ENCODE measurements at regions not wholly inside any gene's neighbourhood (a gene's known extent, or its start where the extent isn't known, plus 50 kb on each side); places are given as distances from the start of the nearest gene placed in this dataset.

GRCh38 chr18:53752781-53753367 lies 471.6 kb downstream of the MBD2 start:
- no peaks in the 10 kb centered on the region for H3K27me3 ChIP-seq (ENCODE audit: control insufficient read depth in 1 of 2, insufficient read depth in 2 of 2, low read length in 1 of 2)
- H3K27ac ChIP-seq (ENCODE audit: low read depth in 1 of 2, low read length in 2 of 2), result no peak overlapping the region
- WGBS, 2 donors, result 23 to 38% methylated on average over 5 of the region's 5 CpGs
- H3K4me3 ChIP-seq (ENCODE audit: low read length in 2 of 2), result no peak overlapping the region
- H3K36me3 ChIP-seq (ENCODE audit: control insufficient read depth in 1 of 2, insufficient read depth in 2 of 2, low read length in 1 of 2), result no peaks in the 10 kb centered on the region
- no peak for DNase-seq
- intact Hi-C loops (cut with DNase I), result no loop called here
- H3K4me1 ChIP-seq (ENCODE audit: control insufficient read depth in 1 of 2, insufficient read depth in 2 of 2, low read length in 2 of 2), result no peaks in the 10 kb centered on the region
- peaks cover 2% of the 10 kb centered on the region for H3K9me3 ChIP-seq (ENCODE audit: control insufficient read depth, low read length)
- no peak for ATAC-seq (ENCODE audit: low FRiP score)

- no peaks in the 10 kb centered on the region for H3K9me3 ChIP-seq (ENCODE audit: control insufficient read depth, low read length)
- ATAC-seq (ENCODE audit: low FRiP score), result no peak
- no peaks in the 10 kb centered on the region for H3K27me3 ChIP-seq (ENCODE audit: control insufficient read depth in 1 of 2, insufficient read depth in 2 of 2, low read length in 1 of 2)
- intact Hi-C loops (cut with DNase I), result no loop called here
- H3K4me3 ChIP-seq (ENCODE audit: low read length in 2 of 2), result no peak overlapping the region
- no peak overlapping the region for H3K27ac ChIP-seq (ENCODE audit: low read depth in 1 of 2, low read length in 2 of 2)
- DNase-seq, result no peak
- 76 to 91% methylated on average over 5 of the region's 5 CpGs for WGBS, 2 donors
- H3K4me1 ChIP-seq (ENCODE audit: control insufficient read depth in 1 of 2, insufficient read depth in 2 of 2, low read length in 2 of 2), result no peaks in the 10 kb centered on the region
- H3K36me3 ChIP-seq (ENCODE audit: control insufficient read depth in 1 of 2, insufficient read depth in 2 of 2, low read length in 1 of 2), result no peaks in the 10 kb centered on the region
Measured at GRCh38 chr18:53749766-53750165, 474.7 kb downstream of the MBD2 start.

- Histone ChIP-seq H3K9me3 (ENCODE audit: control insufficient read depth, low read length) (no peaks in the 10 kb centered on the region), H3K27ac (ENCODE audit: low read depth in 1 of 2, low read length in 2 of 2) (no peak overlapping the region), H3K4me1 (ENCODE audit: control insufficient read depth in 1 of 2, insufficient read depth in 2 of 2, low read length in 2 of 2) (no peaks in the 10 kb centered on the region), H3K36me3 (ENCODE audit: control insufficient read depth in 1 of 2, insufficient read depth in 2 of 2, low read length in 1 of 2) (no peaks in the 10 kb centered on the region), H3K27me3 (ENCODE audit: control insufficient read depth in 1 of 2, insufficient read depth in 2 of 2, low read length in 1 of 2) (no peaks in the 10 kb centered on the region), H3K4me3 (ENCODE audit: low read length in 2 of 2) (no peak overlapping the region)
- DNase-seq (no peak), ATAC-seq (ENCODE audit: low FRiP score) (no peak)
- intact Hi-C loops (cut with DNase I), result no loop called here
Measured at GRCh38 chr18:53747663-53748160, 476.8 kb downstream of the MBD2 start.

- no peak for DNase-seq
- ATAC-seq (ENCODE audit: low FRiP score), result no peak
- intact Hi-C loops (cut with DNase I), result no loop called here
- H3K4me3 ChIP-seq (ENCODE audit: low read length in 2 of 2), result no peak overlapping the region
- no peak overlapping the region for H3K27ac ChIP-seq (ENCODE audit: low read depth in 1 of 2, low read length in 2 of 2)
- 54 to 61% methylated on average over 2 of the region's 2 CpGs for WGBS, 2 donors
- no peaks in the 10 kb centered on the region for H3K9me3 ChIP-seq (ENCODE audit: control insufficient read depth, low read length)
- H3K36me3 ChIP-seq (ENCODE audit: control insufficient read depth in 1 of 2, insufficient read depth in 2 of 2, low read length in 1 of 2), result no peaks in the 10 kb centered on the region
- H3K27me3 ChIP-seq (ENCODE audit: control insufficient read depth in 1 of 2, insufficient read depth in 2 of 2, low read length in 1 of 2), result no peaks in the 10 kb centered on the region
- no peaks in the 10 kb centered on the region for H3K4me1 ChIP-seq (ENCODE audit: control insufficient read depth in 1 of 2, insufficient read depth in 2 of 2, low read length in 2 of 2)
Measured at GRCh38 chr18:53747210-53747609, 477.3 kb downstream of the MBD2 start.

GRCh38 chr18:53745986-53746385 lies 478.5 kb downstream of the MBD2 start:
- intact Hi-C loops (cut with DNase I), result no loop called here
- WGBS, 2 donors, result 0 to 90% methylated on average over 1 of the region's 1 CpG
- DNase-seq (no peak), ATAC-seq (ENCODE audit: low FRiP score) (no peak)
- Histone ChIP-seq H3K36me3 (ENCODE audit: control insufficient read depth in 1 of 2, insufficient read depth in 2 of 2, low read length in 1 of 2) (no peaks in the 10 kb centered on the region), H3K4me1 (ENCODE audit: control insufficient read depth in 1 of 2, insufficient read depth in 2 of 2, low read length in 2 of 2) (no peaks in the 10 kb centered on the region), H3K9me3 (ENCODE audit: control insufficient read depth, low read length) (no peaks in the 10 kb centered on the region), H3K4me3 (ENCODE audit: low read length in 2 of 2) (no peak overlapping the region), H3K27me3 (ENCODE audit: control insufficient read depth in 1 of 2, insufficient read depth in 2 of 2, low read length in 1 of 2) (no peaks in the 10 kb centered on the region), H3K27ac (ENCODE audit: low read depth in 1 of 2, low read length in 2 of 2) (no peak overlapping the region)

GRCh38 chr18:53745224-53745967 lies 479.1 kb downstream of the MBD2 start:
- intact Hi-C loops (cut with DNase I), result no loop called here
- no peak overlapping the region for H3K27ac ChIP-seq (ENCODE audit: low read depth in 1 of 2, low read length in 2 of 2)
- no peak overlapping the region for H3K4me3 ChIP-seq (ENCODE audit: low read length in 2 of 2)
- DNase-seq (no peak), ATAC-seq (ENCODE audit: low FRiP score) (no peak)
- no peaks in the 10 kb centered on the region for H3K4me1 ChIP-seq (ENCODE audit: control insufficient read depth in 1 of 2, insufficient read depth in 2 of 2, low read length in 2 of 2)
- H3K27me3 ChIP-seq (ENCODE audit: control insufficient read depth in 1 of 2, insufficient read depth in 2 of 2, low read length in 1 of 2), result no peaks in the 10 kb centered on the region
- no peaks in the 10 kb centered on the region for H3K36me3 ChIP-seq (ENCODE audit: control insufficient read depth in 1 of 2, insufficient read depth in 2 of 2, low read length in 1 of 2)
- 38 to 52% methylated on average over 5 of the region's 5 CpGs for WGBS, 2 donors
- H3K9me3 ChIP-seq (ENCODE audit: control insufficient read depth, low read length), result no peaks in the 10 kb centered on the region

GRCh38 chr18:53739700-53740099 lies 484.8 kb downstream of the MBD2 start:
- Histone ChIP-seq H3K27me3 (ENCODE audit: control insufficient read depth in 1 of 2, insufficient read depth in 2 of 2, low read length in 1 of 2) (no peaks in the 10 kb centered on the region), H3K36me3 (ENCODE audit: control insufficient read depth in 1 of 2, insufficient read depth in 2 of 2, low read length in 1 of 2) (no peaks in the 10 kb centered on the region), H3K4me3 (ENCODE audit: low read length in 2 of 2) (no peak overlapping the region), H3K9me3 (ENCODE audit: control insufficient read depth, low read length) (no peaks in the 10 kb centered on the region), H3K4me1 (ENCODE audit: control insufficient read depth in 1 of 2, insufficient read depth in 2 of 2, low read length in 2 of 2) (no peaks in the 10 kb centered on the region), H3K27ac (ENCODE audit: low read depth in 1 of 2, low read length in 2 of 2) (no peak overlapping the region)
- DNase-seq (no peak), ATAC-seq (ENCODE audit: low FRiP score) (no peak)
- intact Hi-C loops (cut with DNase I), result no loop called here
- WGBS, 2 donors, result 74 to 82% methylated on average over 5 of the region's 5 CpGs

GRCh38 chr18:53735526-53735925 lies 488.9 kb downstream of the MBD2 start:
- DNase-seq (no peak), ATAC-seq (ENCODE audit: low FRiP score) (no peak)
- H3K27me3 ChIP-seq (ENCODE audit: control insufficient read depth in 1 of 2, insufficient read depth in 2 of 2, low read length in 1 of 2), result no peaks in the 10 kb centered on the region
- intact Hi-C loops (cut with DNase I), result no loop called here
- no peaks in the 10 kb centered on the region for H3K9me3 ChIP-seq (ENCODE audit: control insufficient read depth, low read length)
- 47% methylated on average over 1 of the region's 1 CpG for WGBS, 2 donors
- no peak overlapping the region for H3K4me3 ChIP-seq (ENCODE audit: low read length in 2 of 2)
- H3K4me1 ChIP-seq (ENCODE audit: control insufficient read depth in 1 of 2, insufficient read depth in 2 of 2, low read length in 2 of 2), result no peaks in the 10 kb centered on the region
- no peaks in the 10 kb centered on the region for H3K36me3 ChIP-seq (ENCODE audit: control insufficient read depth in 1 of 2, insufficient read depth in 2 of 2, low read length in 1 of 2)
- no peak overlapping the region for H3K27ac ChIP-seq (ENCODE audit: low read depth in 1 of 2, low read length in 2 of 2)

- ATAC-seq (ENCODE audit: low FRiP score), result no peak
- peaks cover 2% of the 10 kb centered on the region for H3K9me3 ChIP-seq (ENCODE audit: control insufficient read depth, low read length)
- DNase-seq, result no peak
- no peak overlapping the region for H3K4me3 ChIP-seq (ENCODE audit: low read length in 2 of 2)
- no peak overlapping the region for H3K27ac ChIP-seq (ENCODE audit: low read depth in 1 of 2, low read length in 2 of 2)
- H3K36me3 ChIP-seq (ENCODE audit: control insufficient read depth in 1 of 2, insufficient read depth in 2 of 2, low read length in 1 of 2), result no peaks in the 10 kb centered on the region
- WGBS, 2 donors, result 19 to 41% methylated on average over 3 of the region's 3 CpGs
- intact Hi-C loops (cut with DNase I), result no loop called here
- H3K27me3 ChIP-seq (ENCODE audit: control insufficient read depth in 1 of 2, insufficient read depth in 2 of 2, low read length in 1 of 2), result no peaks in the 10 kb centered on the region
- H3K4me1 ChIP-seq (ENCODE audit: control insufficient read depth in 1 of 2, insufficient read depth in 2 of 2, low read length in 2 of 2), result no peaks in the 10 kb centered on the region
Measured at GRCh38 chr18:53715243-53715853, 509.1 kb downstream of the MBD2 start.
